ENCODE measurements at regions not wholly inside any gene's neighbourhood (a gene's known extent, or its start where the extent isn't known, plus 50 kb on each side); places are given as distances from the start of the nearest gene placed in this dataset.

DNA sequence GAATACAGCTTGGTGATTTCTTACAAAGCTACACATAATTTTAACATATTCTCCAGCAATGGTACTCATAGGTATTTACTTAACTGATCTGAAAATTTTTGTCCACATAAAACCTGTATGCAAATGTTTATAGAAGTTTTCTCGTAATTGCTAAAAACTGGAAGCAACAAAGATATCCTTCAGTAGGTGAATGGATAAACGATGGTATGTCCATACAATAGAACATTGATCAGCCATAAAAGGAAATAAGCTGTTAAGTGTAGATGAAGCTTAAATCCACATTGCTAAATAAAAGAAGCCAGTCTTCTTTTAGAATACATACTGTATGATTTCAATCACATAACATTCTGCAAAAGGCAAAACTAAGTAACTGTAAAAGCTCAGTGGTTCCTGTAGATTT is 224.8 kb upstream of the DPYD start:
- intact Hi-C loops (cut with DNase I): no loop called here
- H3K9me3 ChIP-seq: no peaks in the 10 kb centered on the region
- WGBS, 2 donors: 72 to 76% methylated on average over 2 of the region's 2 CpGs
- ATAC-seq: no peak
- H3K4me3 ChIP-seq: no peak overlapping the region
- H3K27me3 ChIP-seq: no peaks in the 10 kb centered on the region
- H3K4me1 ChIP-seq: no peaks in the 10 kb centered on the region
- TF ChIP-seq CTCF (IDR thresholded peaks at IDR 0.05): no peak
- no peak for TF ChIP-seq POLR2A (IDR thresholded peaks at IDR 0.05)
- no peak for DNase-seq
- no peak overlapping the region for H3K27ac ChIP-seq
- no peaks in the 10 kb centered on the region for H3K36me3 ChIP-seq (replicated peaks in 1 of 2; ENCODE audit: insufficient read depth in 1 of 2, low read depth in 2 of 2)

DNA sequence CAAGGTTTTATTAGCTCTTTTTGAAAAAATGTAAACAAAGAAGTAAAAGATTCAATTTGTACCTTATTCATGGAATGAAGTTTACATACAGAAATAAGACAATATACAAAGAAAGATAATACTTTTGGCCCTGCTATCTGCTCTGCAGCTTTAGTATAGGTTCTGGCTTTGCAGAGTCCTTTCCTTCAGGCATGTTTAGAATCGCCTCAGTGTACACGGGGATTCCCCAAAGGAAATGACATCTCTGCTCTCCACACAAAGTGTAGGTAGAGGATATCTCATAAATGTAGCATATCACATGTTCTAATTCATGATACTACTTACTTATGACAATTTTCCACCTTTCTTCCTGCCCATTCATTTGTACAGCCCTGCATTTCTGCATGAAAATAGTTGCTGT is 222.6 kb upstream of the DPYD start:
- H3K27ac ChIP-seq: no peak overlapping the region
- no peak for ATAC-seq

DNA sequence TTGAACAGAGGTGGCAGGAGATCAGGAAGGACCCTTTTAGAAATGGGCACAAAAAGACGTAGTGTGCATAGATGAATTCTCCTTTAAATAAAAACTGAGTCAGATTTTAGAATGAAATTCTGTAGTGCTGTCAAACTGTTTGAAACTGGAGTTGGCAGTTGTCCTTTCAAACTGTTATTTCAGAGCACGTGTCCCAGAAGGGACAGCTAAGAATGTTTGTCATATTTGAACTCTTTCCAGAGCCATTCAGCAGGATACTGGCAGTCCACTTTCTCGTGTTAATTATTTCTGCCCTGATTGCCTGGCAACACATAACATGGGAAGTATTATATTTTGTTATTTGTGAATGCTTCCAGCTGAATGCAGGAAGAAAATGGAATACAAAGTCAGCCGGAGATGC is 212.3 kb upstream of the DPYD start:
- DNase-seq: no peak
- Histone ChIP-seq H3K27ac (no peak overlapping the region), H3K27me3 (no peaks in the 10 kb centered on the region), H3K4me3 (no peak overlapping the region), H3K36me3 (replicated peaks in 1 of 2; ENCODE audit: insufficient read depth in 1 of 2, low read depth in 2 of 2) (no peaks in the 10 kb centered on the region), H3K4me1 (no peaks in the 10 kb centered on the region), H3K9me3 (no peaks in the 10 kb centered on the region)
- TF ChIP-seq POLR2A (IDR thresholded peaks at IDR 0.05) (no peak), CTCF (IDR thresholded peaks at IDR 0.05) (no peak)
- intact Hi-C loops (cut with DNase I): no loop called here
- 41 to 42% methylated on average over 4 of the region's 4 CpGs for WGBS, 2 donors
- ATAC-seq: no peak

More for the DNA sequence above, 222.6 kb upstream of the DPYD start:
- no peak for DNase-seq
- Histone ChIP-seq H3K9me3 (no peaks in the 10 kb centered on the region), H3K36me3 (replicated peaks in 1 of 2; ENCODE audit: insufficient read depth in 1 of 2, low read depth in 2 of 2) (no peaks in the 10 kb centered on the region), H3K4me3 (no peak overlapping the region), H3K27me3 (no peaks in the 10 kb centered on the region), H3K4me1 (no peaks in the 10 kb centered on the region)
- TF ChIP-seq CTCF (IDR thresholded peaks at IDR 0.05) (no peak), POLR2A (IDR thresholded peaks at IDR 0.05) (no peak)
- intact Hi-C loops (cut with DNase I): no loop called here
- WGBS, 2 donors: 58 to 68% methylated on average over 2 of the region's 2 CpGs

- DNase-seq (no peak), ATAC-seq (no peak)
- Histone ChIP-seq H3K4me1 (no peaks in the 10 kb centered on the region), H3K27me3 (no peaks in the 10 kb centered on the region), H3K9me3 (no peaks in the 10 kb centered on the region), H3K27ac (no peak overlapping the region), H3K36me3 (replicated peaks in 1 of 2; ENCODE audit: insufficient read depth in 1 of 2, low read depth in 2 of 2) (no peaks in the 10 kb centered on the region), H3K4me3 (no peak overlapping the region)
- whole genome bisulfite sequencing, 2 donors: 50 to 68% methylated on average over 1 of the region's 1 CpG
- TF ChIP-seq POLR2A (IDR thresholded peaks at IDR 0.05) (no peak), CTCF (IDR thresholded peaks at IDR 0.05) (no peak)
- intact Hi-C loops (cut with DNase I): no loop called here
Observed at GRCh38 chr1:98130408-98130807, 209.6 kb upstream of the DPYD start.

GRCh38 chr1:98129491-98129890 is 208.7 kb upstream of the DPYD start:
- Histone ChIP-seq H3K27ac (no peak overlapping the region), H3K36me3 (replicated peaks in 1 of 2; ENCODE audit: insufficient read depth in 1 of 2, low read depth in 2 of 2) (no peaks in the 10 kb centered on the region), H3K9me3 (no peaks in the 10 kb centered on the region), H3K4me3 (no peak overlapping the region), H3K27me3 (no peaks in the 10 kb centered on the region), H3K4me1 (no peaks in the 10 kb centered on the region)
- no peak for DNase-seq
- TF ChIP-seq CTCF (IDR thresholded peaks at IDR 0.05) (no peak), POLR2A (IDR thresholded peaks at IDR 0.05) (no peak)
- no peak for ATAC-seq
- intact Hi-C loops (cut with DNase I): no loop called here
- WGBS, 2 donors: 39% methylated on average over 1 of the region's 1 CpG

Measured in body of pancreas (tissue), 4 donors.